GM10248 (cell line): ENCODE measurements at regions not wholly inside any gene's neighbourhood (a gene's known extent, or its start where the extent isn't known, plus 50 kb on each side); places are given as distances from the start of the nearest gene placed in this dataset.

Source experiments
- CTCF ChIA-PET: fragments of 300-600 bp; sonication (Branson Sonifier 250); formaldehyde crosslinking; extraction: SDS; loops from one replicate; lab custom pipeline; 2021; ENCODE audit warnings: antibody characterized with exemption; lab: Yijun Ruan, JAX
- POLR2A ChIA-PET: fragments of 350-650 bp; sonication (Branson Sonifier 250); formaldehyde crosslinking; extraction: SDS; loops from one replicate; lab custom pipeline; 2020; ENCODE audit warnings: antibody characterized with exemption; lab: Yijun Ruan, JAX
- DNase-seq: peaks from one replicate; pipeline ENCODE4 v3.0.0; 2012; ENCODE audit errors: extremely low spot score
- TF ChIP-seq, protein P1 (sequence below): IDR thresholded peaks from 2 replicates; pipeline ENCODE4 v1.5.1; 2012; ENCODE audit warnings: mild to moderate bottlenecking, low read depth; ENCODE audit errors: extremely low read depth, missing control alignments, control extremely low read depth

DNA sequence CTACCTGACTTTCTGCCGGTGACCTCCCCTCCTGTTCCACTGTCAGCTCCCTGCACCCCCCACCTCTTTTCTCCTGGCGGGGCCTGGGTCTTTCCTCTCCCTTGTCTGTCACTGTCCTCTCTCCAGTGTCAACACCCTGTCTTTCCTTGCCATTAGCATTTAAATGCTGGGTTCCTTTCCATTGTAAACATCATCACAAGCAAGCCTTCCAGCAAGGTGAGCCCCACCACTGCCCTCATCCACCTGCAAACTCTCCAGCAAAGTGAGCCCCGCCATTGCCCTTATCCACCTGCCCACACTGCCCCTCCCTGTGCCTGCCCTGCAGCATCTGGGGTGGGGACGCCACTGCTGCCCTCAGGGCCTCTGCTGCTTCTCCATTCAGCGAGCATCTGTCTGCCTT lies 195.0 kb downstream of the ENGASE start:
- TF ChIP-seq, protein P1, sequence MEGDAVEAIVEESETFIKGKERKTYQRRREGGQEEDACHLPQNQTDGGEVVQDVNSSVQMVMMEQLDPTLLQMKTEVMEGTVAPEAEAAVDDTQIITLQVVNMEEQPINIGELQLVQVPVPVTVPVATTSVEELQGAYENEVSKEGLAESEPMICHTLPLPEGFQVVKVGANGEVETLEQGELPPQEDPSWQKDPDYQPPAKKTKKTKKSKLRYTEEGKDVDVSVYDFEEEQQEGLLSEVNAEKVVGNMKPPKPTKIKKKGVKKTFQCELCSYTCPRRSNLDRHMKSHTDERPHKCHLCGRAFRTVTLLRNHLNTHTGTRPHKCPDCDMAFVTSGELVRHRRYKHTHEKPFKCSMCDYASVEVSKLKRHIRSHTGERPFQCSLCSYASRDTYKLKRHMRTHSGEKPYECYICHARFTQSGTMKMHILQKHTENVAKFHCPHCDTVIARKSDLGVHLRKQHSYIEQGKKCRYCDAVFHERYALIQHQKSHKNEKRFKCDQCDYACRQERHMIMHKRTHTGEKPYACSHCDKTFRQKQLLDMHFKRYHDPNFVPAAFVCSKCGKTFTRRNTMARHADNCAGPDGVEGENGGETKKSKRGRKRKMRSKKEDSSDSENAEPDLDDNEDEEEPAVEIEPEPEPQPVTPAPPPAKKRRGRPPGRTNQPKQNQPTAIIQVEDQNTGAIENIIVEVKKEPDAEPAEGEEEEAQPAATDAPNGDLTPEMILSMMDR, result no peak
- ChIA-PET POLR2A (no interaction called here), CTCF (no interaction called here)
- DNase-seq, result no peak

DNA sequence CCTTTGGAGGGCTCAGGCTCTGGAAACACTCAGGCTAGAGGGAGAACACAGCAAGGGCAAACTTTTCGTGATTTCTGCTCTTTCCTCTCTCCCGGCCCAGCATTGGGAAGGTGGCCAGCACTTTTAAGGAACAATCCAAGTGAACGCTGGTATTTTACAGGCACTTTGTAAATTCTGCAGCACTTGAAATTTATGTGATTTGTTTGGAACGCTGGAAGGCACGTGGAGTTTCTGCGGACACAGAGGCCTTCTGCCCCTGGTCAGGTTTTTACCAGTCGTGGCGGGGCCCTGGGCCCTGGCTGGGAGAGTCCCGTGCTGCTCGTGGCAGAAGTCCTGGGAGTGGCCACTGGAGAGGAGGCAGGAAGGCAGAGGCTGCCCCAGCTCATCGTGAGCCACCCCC lies 188.6 kb downstream of the ENGASE start:
- ChIA-PET CTCF (no interaction called here), POLR2A (no interaction called here)
- no peak for DNase-seq
- TF ChIP-seq, protein P1, result no peak

DNA sequence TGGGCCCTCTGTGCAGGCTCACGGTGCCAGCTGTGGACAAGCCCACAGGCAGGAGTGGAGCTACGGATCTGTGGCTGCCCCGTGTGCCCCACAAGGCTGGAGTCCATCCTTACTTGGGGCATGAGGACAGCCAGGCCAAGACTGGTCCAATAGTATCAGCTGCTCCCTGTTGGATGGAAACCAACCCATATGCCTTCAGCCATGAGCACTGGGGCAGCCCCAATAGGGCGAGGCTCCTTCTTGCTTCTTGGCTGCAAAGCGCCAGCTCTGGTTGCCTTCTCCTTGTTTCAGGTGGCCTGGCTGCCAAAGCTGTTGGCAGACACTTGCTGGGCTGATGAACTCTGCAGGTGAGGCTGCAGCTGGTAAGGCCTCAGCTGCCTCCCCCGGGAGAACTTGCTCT lies 188.0 kb downstream of the ENGASE start:
- TF ChIP-seq, protein P1, result no peak
- CTCF ChIA-PET, result no interaction called here
- POLR2A ChIA-PET, result no interaction called here
- no peak for DNase-seq

DNA sequence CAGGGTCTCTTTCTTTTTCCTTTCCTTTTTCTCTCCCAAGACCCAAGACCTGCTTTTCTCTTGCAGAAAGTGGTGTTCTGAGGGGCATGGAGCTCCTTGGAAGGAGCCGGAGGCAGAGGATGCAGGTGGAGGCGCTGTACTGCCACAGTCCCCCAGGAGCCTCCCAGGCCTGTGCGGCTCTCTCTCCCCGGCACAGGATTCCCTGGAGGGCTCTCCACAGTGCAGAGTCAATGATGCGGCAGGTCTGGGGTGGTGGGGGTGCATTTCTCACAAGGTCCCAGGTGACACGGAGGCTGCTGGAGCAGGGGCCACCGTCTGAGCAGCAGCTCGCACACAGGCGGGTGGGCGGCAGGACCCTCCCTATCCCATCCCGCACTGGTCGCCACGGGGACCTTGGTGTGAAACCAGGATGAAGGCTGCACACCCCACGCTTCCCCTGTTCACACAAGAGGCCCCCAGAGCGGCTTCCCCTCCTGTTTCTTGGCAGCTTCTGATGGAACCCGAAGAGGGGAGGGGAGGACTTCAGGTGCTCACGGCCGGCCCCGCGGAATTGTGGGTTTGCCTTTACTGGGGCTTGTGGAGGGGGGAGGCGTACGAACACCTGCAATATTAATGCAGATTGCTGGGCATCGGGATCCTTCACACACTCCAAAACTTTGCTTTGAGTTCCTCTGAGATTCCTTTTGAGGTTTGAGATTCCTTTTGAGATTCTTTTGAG lies 186.9 kb downstream of the ENGASE start:
- TF ChIP-seq, protein P1, result no peak
- no peak for DNase-seq
- CTCF ChIA-PET, result no interaction called here
- POLR2A ChIA-PET, result no interaction called here

DNA sequence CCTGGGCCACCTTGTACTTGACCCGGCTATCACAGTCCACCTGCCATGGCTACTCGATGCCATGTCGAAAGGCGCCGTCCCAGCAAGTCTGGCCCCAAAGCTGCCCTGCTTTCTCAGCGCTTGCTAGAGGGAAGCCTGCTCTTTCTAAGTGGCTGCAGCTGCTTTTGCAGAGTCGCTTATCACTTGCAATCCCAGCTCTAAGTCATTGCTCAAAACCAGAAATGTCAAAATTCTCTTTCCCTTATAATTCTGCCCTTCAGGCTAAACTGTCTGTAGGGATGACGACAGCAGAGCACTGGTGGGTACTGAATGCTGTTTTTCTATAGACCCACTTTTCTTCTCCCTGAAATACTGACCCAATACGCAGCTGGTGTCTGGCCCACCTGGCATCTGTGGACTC lies 184.2 kb downstream of the ENGASE start:
- POLR2A ChIA-PET, result interaction anchor here (0.6 kb wide), 1 partner anchor 155 kb away, joined by 4 read pairs; no protein-coding TSS in a partner anchor

DNA sequence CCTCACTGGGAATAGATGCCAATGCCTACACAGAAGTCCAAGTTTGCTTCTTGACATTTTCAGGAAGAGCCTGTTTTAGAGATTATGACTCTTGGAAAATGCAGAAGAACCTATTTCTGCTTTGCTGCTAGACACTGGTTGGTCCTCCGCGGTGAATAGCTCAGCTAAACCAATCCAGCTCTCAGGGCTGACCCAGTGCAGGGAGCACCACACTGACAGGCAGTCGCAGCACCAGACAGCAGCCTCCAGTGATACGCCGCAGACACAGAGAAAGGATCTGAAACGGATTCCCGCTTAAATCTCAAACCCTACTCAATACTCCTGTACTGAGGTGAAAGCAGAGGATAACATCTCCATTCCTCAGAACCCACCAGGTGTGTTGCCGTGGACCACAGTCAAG lies 183.4 kb downstream of the ENGASE start:
- ChIA-PET POLR2A (no interaction called here), CTCF (interaction anchor here (1.7 kb wide), 1 partner anchor 143 kb away, joined by 6 read pairs; no protein-coding TSS in a partner anchor)
- TF ChIP-seq, protein P1, result no peak
- no peak for DNase-seq

More for the DNA sequence above, 184.2 kb downstream of the ENGASE start:
- TF ChIP-seq, protein P1, result no peak
- CTCF ChIA-PET, result interaction anchor here (1.7 kb wide), 1 partner anchor 142 kb away, joined by 6 read pairs; no protein-coding TSS in a partner anchor
- DNase-seq, result no peak
